Lower leg skin (tissue), 4 donors: ENCODE measurements at regions not wholly inside any gene's neighbourhood (a gene's known extent, or its start where the extent isn't known, plus 50 kb on each side); places are given as distances from the start of the nearest gene placed in this dataset.

Experiments used
- DNase-seq, 2 donors: peaks; one replicate each; pipeline ENCODE4 v3.0.0-alpha.2; 2019; ENCODE audit warnings: low spot score in 2 of 2
- H3K4me3 ChIP-seq: fragments of 200-600 bp; sonication (generic); 2 replicates; pipeline ENCODE4 v1.5.1; 2017; ENCODE audit warnings: mild to moderate bottlenecking, low read depth; ENCODE audit not compliant: poor library complexity, severe bottlenecking
- POLR2A ChIP-seq, 2 donors: fragments of 450-650 bp; IDR thresholded peaks; one replicate each; pipeline ENCODE4 v1.6.1; 2016 to 2017; ENCODE audit warnings: antibody characterized with exemption in 2 of 2, mild to moderate bottlenecking in 1 of 2, moderate library complexity in 1 of 2
- WGBS, 2 donors: methylation state at CpG; one replicate each; pipeline ENCODE4 v1.1.5; 2018; 5-methylcytosine and 5-hydroxymethylcytosine counted together
- intact Hi-C: fragments of 100-400 bp; cut with DNase I; formaldehyde crosslinking; loops from one replicate; pipeline ENCODE4 v1.15.0; 2023; ENCODE audit warnings: low total_unique reads
- TF ChIP-seq, protein P1 (sequence below), 3 donors: fragments of 450-650 bp; IDR thresholded peaks; one replicate each; pipeline ENCODE4 v1.5.1; 2016; ENCODE audit warnings: antibody characterized with exemption in 3 of 3, mild to moderate bottlenecking in 3 of 3, moderate library complexity in 2 of 3

DNA sequence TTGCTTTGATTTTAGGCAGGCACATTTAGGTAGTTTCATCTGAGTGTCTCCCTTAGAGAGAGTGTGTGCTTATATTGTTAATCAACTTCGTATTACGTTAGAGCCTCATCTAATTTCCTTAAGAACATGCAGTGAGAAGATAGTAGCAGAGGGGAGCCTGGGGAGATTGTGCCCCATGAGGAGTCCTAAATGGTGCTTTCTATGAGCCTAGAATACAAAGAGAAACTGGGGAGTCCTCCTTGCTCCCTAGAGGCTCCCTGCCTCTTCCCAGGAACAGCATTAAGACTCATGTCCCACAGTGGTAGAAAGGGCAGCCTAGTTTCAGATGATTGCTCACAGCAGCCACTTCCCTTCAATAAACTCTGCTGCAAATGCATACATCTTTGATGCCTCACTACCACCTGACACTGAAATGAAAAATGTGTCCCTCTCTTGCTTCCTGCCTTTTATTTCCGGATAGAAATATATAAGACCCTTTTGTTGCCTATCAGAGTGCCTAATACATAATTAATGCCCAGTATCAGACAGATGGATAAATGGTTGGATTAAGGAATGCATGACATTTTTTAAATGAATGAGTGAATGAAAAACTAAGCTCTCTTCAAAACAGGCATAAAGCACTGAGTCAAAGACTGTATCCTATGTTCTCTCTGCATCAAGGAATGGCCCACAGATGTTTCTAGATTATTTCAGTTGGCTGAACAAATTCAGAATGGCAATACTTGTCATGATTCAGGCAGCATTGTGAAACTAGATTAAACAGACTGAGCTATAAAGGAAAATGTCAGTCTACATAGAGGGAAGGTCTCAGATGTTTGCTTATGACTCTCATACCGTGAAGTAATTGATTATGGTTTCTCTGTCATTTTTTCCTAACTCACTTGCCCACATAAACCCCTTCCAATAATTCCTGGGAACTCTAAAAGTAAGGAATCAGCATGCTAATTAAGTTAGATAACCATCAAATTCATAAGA, 362.1 kb downstream of the LRRC3B start:
- no peak overlapping the region for H3K4me3 ChIP-seq
- no peak for TF ChIP-seq POLR2A (IDR thresholded peaks at IDR 0.05)
- TF ChIP-seq, protein P1, sequence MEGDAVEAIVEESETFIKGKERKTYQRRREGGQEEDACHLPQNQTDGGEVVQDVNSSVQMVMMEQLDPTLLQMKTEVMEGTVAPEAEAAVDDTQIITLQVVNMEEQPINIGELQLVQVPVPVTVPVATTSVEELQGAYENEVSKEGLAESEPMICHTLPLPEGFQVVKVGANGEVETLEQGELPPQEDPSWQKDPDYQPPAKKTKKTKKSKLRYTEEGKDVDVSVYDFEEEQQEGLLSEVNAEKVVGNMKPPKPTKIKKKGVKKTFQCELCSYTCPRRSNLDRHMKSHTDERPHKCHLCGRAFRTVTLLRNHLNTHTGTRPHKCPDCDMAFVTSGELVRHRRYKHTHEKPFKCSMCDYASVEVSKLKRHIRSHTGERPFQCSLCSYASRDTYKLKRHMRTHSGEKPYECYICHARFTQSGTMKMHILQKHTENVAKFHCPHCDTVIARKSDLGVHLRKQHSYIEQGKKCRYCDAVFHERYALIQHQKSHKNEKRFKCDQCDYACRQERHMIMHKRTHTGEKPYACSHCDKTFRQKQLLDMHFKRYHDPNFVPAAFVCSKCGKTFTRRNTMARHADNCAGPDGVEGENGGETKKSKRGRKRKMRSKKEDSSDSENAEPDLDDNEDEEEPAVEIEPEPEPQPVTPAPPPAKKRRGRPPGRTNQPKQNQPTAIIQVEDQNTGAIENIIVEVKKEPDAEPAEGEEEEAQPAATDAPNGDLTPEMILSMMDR (IDR thresholded peaks at IDR 0.05) = no peak
- intact Hi-C loops = no loop called here
- 68 to 69% methylated on average over 4 of the region's 4 CpGs for WGBS, 2 donors
- DNase-seq = no peak

DNA sequence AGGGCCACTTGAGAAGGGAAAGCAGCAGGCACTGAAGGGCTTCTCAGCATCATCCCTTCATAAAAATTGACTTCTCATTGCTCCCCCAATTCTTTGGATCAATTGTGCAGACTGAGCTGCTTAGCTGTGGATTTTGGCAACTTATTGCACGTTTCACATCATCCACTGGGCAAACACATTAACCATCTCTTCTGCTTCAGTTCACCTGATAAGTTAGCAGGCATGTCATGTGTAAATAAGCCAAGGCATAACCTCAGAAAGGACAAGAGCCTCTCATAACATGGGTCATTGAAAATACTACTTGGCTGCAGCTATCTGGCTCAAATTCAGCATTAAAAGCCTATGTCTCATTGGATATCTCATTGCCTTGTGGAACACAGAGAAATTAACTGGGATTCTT, 366.5 kb downstream of the LRRC3B start:
- TF ChIP-seq, protein P1 (IDR thresholded peaks at IDR 0.05) = no peak
- 85 to 89% methylated on average over 1 of the region's 1 CpG for WGBS, 2 donors
- H3K4me3 ChIP-seq = no peak overlapping the region
- no peak for DNase-seq
- intact Hi-C loops = no loop called here

DNA sequence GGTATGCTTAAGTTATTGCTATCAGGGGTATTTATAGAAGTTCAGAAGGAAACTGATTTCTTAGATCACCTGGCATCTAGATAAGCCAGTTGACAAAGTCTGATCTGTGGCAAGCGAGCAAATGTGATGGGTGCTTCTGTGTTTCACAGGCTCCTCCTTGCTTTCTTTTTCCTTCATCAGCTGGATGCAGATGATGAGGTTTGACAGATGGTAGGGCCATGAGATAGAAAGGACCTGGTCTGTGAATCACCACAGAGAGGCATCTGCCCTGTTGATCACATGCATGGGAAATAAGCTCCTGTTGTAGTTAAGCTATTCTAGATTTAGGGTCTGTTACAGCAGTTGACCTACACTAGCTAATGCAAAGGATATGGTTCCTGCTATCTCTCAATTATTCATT, 372.0 kb downstream of the NEK10 start:
- H3K4me3 ChIP-seq = no peak overlapping the region
- 88 to 90% methylated on average over 1 of the region's 1 CpG for WGBS, 2 donors
- intact Hi-C loops = no loop called here
- TF ChIP-seq, protein P1 (IDR thresholded peaks at IDR 0.05) = no peak
- no peak for TF ChIP-seq POLR2A (IDR thresholded peaks at IDR 0.05)
- no peak for DNase-seq

DNA sequence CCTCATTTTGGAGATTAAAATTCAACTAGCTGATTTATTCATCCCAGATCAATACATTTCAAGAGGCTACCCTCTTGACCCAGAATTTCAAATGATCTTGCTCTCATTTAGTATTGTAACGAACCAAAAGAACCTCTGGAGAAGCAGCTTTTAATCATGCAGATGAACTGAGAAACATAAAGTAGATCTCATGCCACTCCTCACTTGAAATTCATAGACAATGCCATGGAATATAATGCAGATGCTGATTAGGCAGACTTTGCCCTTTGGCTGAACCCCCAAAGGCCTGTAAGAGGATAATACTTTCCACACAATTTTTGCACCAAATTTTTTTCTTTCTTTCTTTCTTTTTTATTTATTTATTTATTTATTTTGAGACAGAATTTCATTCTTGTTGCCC, 358.3 kb downstream of the NEK10 start:
- intact Hi-C loops = no loop called here
- no peak for DNase-seq
- H3K4me3 ChIP-seq = no peak overlapping the region
- WGBS, 2 donors = 73 to 79% methylated on average over 1 of the region's 1 CpG
- TF ChIP-seq, protein P1 (IDR thresholded peaks at IDR 0.05) = no peak
- TF ChIP-seq POLR2A (IDR thresholded peaks at IDR 0.05) = no peak

DNA sequence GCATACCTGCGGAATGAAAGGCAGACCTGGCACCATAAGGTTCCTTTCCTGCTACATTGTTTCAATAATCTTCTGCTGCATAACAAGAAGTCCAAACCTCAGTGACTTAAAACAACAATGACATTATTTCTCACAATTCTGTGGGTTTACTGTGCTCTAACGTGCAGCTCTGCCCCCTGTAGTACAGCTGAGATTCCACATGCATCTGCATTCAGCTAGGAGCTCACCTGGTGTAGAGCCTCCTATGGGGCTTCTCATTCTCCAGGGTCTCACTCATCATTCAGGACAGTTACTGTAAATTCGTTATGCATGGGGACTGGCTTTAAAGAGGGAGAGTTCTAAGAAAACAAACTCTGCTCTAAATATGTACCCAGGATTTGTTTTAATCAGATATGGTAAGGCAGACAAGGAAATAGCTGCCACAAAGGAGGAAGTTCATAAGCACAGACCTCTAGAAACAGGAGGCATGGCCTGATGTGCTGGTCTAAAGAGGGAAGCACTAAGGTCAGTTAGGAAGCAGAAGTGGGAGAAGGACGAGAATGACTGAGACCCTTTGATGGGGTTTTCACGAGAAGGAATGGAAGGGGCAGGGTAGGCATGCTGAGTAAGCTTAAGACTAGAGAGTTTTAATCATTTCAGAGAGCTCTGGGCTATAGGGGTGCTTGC, 347.0 kb downstream of the NEK10 start:
- no peak for DNase-seq
- no peak for TF ChIP-seq POLR2A (IDR thresholded peaks at IDR 0.05)
- TF ChIP-seq, protein P1 (IDR thresholded peaks at IDR 0.05) = no peak
- H3K4me3 ChIP-seq = no peak overlapping the region
- 69% methylated on average over 5 of the region's 5 CpGs for WGBS, 2 donors
- intact Hi-C loops = no loop called here
